ENCODE measurements at regions not wholly inside any gene's neighbourhood (a gene's known extent, or its start where the extent isn't known, plus 50 kb on each side); places are given as distances from the start of the nearest gene placed in this dataset.

GRCh38 chr20:52433326-52434040 lies 241.9 kb upstream of the ZFP64 start:
- TF ChIP-seq MAX (IDR thresholded peaks at IDR 0.05) (no peak), CTCF (IDR thresholded peaks at IDR 0.05 in 2 of 3, conservative IDR thresholded peaks at IDR 0.05 in 1 of 3; ENCODE audit: borderline replicate concordance in 1 of 3, insufficient read depth in 1 of 3, low read depth in 2 of 3, low read length in 2 of 3) (no peak), POLR2AphosphoS5 (IDR thresholded peaks at IDR 0.05; ENCODE audit: low read depth, low read length) (no peak), CBX3 (IDR thresholded peaks at IDR 0.05; ENCODE audit: low read depth) (no peak), SP1 (IDR thresholded peaks at IDR 0.05; ENCODE audit: low read depth) (no peak), POLR2A (IDR thresholded peaks at IDR 0.05; ENCODE audit: borderline replicate concordance, extremely low read depth, insufficient read depth, insufficient read length) (no peak), ZNF274 (IDR thresholded peaks at IDR 0.05; ENCODE audit: low read depth, low read length) (no peak)
- TF ChIP-seq, protein P1, sequence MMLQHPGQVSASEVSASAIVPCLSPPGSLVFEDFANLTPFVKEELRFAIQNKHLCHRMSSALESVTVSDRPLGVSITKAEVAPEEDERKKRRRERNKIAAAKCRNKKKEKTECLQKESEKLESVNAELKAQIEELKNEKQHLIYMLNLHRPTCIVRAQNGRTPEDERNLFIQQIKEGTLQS (IDR thresholded peaks at IDR 0.05) = no peak

Measured in HCT116 (cell line).